ENCODE measurements at regions not wholly inside any gene's neighbourhood (a gene's known extent, or its start where the extent isn't known, plus 50 kb on each side); places are given as distances from the start of the nearest gene placed in this dataset.

DNA sequence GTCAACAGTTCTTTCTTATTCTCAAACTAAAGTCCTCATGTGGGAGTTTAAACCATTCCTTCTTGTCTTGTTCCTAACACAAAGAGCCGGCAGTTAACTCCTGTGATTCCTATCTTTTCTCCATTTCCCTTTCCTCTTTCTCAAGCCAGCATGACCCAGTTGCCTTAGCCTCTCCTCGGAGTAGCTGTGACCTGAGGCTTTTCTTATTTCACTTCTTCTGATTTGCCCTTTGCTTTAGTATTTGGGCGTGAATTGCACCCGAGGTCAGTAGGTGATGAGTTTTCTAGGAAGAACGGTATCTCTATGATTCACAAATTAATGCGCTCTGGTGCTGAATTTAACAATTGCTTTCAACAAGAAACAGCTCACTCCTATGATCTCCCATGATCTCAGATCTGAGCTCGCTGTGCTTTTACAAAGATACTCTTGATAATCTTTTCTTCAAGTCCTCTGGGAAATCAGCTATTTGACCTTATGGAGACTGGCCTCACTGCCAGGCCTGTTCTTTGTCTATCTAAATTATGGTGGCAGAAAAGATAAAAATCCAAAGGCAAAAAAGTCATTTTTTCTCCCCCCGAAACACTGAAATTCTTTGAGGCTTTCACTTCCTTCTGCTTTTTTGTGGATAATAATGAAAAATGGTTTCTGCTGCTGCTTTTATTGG, 184.6 kb downstream of the JCAD start:
- TF ChIP-seq CTCF (IDR thresholded peaks at IDR 0.05) (no peak), POLR2A (IDR thresholded peaks at IDR 0.05) (no peak)
